ENCODE measurements at regions not wholly inside any gene's neighbourhood (a gene's known extent, or its start where the extent isn't known, plus 50 kb on each side); places are given as distances from the start of the nearest gene placed in this dataset.
A peak's percentile ranks its signal among the peaks of the same experiment; 100 is the strongest.

- no peaks in the 10 kb centered on the region for H3K36me3 ChIP-seq (ENCODE audit: control insufficient read depth in 2 of 4, insufficient read depth in 4 of 4, low read length in 3 of 4)
- no peak for FAIRE-seq
- no peak overlapping the region for H2AK5ac ChIP-seq (ENCODE audit: low read depth, low read length)
- no peak overlapping the region for H2BK20ac ChIP-seq (ENCODE audit: low read length)
- H2AFZ ChIP-seq (ENCODE audit: low read length), result no peak overlapping the region
- POLR2A ChIA-PET (ENCODE audit: partially characterized antibody), result no interaction called here
- H3K23me2 ChIP-seq (ENCODE audit: low read depth, low read length), result no peaks in the 10 kb centered on the region
- H3K79me2 ChIP-seq (ENCODE audit: control insufficient read depth in 1 of 2, insufficient read depth in 2 of 2, low read length in 2 of 2), result no peaks in the 10 kb centered on the region
- 84% methylated on average over 42 of the region's 42 CpGs; no CpG with 5 or more reads in 1 of the 2 experiments for WGBS, 2 experiments (ENCODE audit: extremely low coverage in 1 of 2, insufficient coverage in 1 of 2, insufficient read length in 1 of 2, insufficient replicate concordance in 2 of 2, low coverage in 1 of 2, low lambda C conversion rate in 2 of 2, missing lambda C conversion rate in 1 of 2)
- H3K4me1 ChIP-seq (replicated peaks in 1 of 4; ENCODE audit: control insufficient read depth in 3 of 4, insufficient read depth in 4 of 4, low read length in 3 of 4), result peaks cover 6 to 14% (median 12%) of the 10 kb centered on the region in 4 experiments; a peak in 6 of 7 replicates
- H2BK15ac ChIP-seq (ENCODE audit: low read length), result 0 out of 2 replicates have a peak overlapping the region, but pooled peaks have one; percentile 72
- no peak overlapping the region for H3K9ac ChIP-seq (replicated peaks in 1 of 4; ENCODE audit: extremely low read depth in 1 of 4, low read depth in 3 of 4, low read length in 3 of 4)
- no peaks in the 10 kb centered on the region for H3K9me3 ChIP-seq (ENCODE audit: insufficient read depth in 2 of 2, low read depth in 1 of 2, low read length in 1 of 2)
- H3K4me3 ChIP-seq (ENCODE audit: extremely low read depth in 1 of 4, insufficient read depth in 2 of 4, low read depth in 3 of 4, low read length in 4 of 4), result no peak overlapping the region
- H4K8ac ChIP-seq (ENCODE audit: extremely low read depth, insufficient read depth, low read length), result peak overlapping the region; percentile 48; the same call in 1 of the 2 replicates
- H4K5ac ChIP-seq (ENCODE audit: insufficient read length, low read depth, low read length), result no peak overlapping the region
- no peak overlapping the region for H3K18ac ChIP-seq (ENCODE audit: extremely low read depth, low read length)
- peak overlapping the region; percentile 50; the same call in 1 of the 2 replicates for H2BK12ac ChIP-seq (ENCODE audit: low read depth, low read length)
- peak in 1 of 2 experiments; percentile 47 for DNase-seq (ENCODE audit: low read depth in 1 of 2, low spot score in 2 of 2)
- no peak overlapping the region for H3K4ac ChIP-seq (replicated peaks; ENCODE audit: insufficient read length, low read depth, low read length)
- no peak overlapping the region for H3K27ac ChIP-seq (ENCODE audit: low read depth, low read length)
- no peak overlapping the region for H3K56ac ChIP-seq (replicated peaks; ENCODE audit: insufficient read length, low read depth, low read length)
- no peak overlapping the region for H2BK5ac ChIP-seq (ENCODE audit: low read depth, low read length)
- no peak overlapping the region for H2BK120ac ChIP-seq (replicated peaks; ENCODE audit: low read depth, low read length)
- CTCF ChIA-PET (ENCODE audit: partially characterized antibody), result interaction anchor here (0.6 to 2.5 kb wide), 3 partner anchors 28 to 265 kb away, joined by 3 to 7 read pairs (median 4); no protein-coding TSS in a partner anchor
- no peak overlapping the region for H3K14ac ChIP-seq (ENCODE audit: insufficient read length)
- no peaks in the 10 kb centered on the region for H4K20me1 ChIP-seq (replicated peaks in 1 of 2; ENCODE audit: control insufficient read depth in 1 of 2, insufficient read depth in 2 of 2, low read length in 2 of 2)
- H3K23ac ChIP-seq (ENCODE audit: insufficient read length), result no peak overlapping the region
- no peak overlapping the region for H4K91ac ChIP-seq (replicated peaks; ENCODE audit: insufficient read length, low read length)
- no peaks in the 10 kb centered on the region for H3K79me1 ChIP-seq (ENCODE audit: low read depth, low read length)
- 0 out of 4 replicates have a peak overlapping the region, but pooled peaks of 1 of the 2 experiments have one; percentile 6 for H3K4me2 ChIP-seq (ENCODE audit: insufficient read depth in 1 of 2, low read depth in 2 of 2, low read length in 2 of 2)
- H3K27me3 ChIP-seq (replicated peaks in 1 of 4; ENCODE audit: control insufficient read depth in 3 of 4, extremely low read depth in 1 of 4, insufficient read depth in 3 of 4, low read length in 3 of 4), result no peaks in the 10 kb centered on the region
- TF ChIP-seq RNF2 (IDR thresholded peaks at IDR 0.05; ENCODE audit: borderline replicate concordance, low read depth, low read length, missing control alignments, poor library complexity, severe bottlenecking), result no peak
- no peak for TF ChIP-seq HDAC6 (IDR thresholded peaks at IDR 0.05; ENCODE audit: low read depth, low read length)
- TF ChIP-seq MAFK (IDR thresholded peaks at IDR 0.05; ENCODE audit: low read depth, low read length), result no peak
- TF ChIP-seq JUND (IDR thresholded peaks at IDR 0.05; ENCODE audit: low read length), result no peak
- TF ChIP-seq RXRA (IDR thresholded peaks at IDR 0.05; ENCODE audit: insufficient read depth, low read depth, low read length), result no peak
- TF ChIP-seq SIX5 (IDR thresholded peaks at IDR 0.05; ENCODE audit: low read depth, low read length), result no peak
- no peak for TF ChIP-seq TCF12 (IDR thresholded peaks at IDR 0.05; ENCODE audit: low read depth, low read length)
- no peak for TF ChIP-seq SIRT6 (IDR thresholded peaks at IDR 0.05; ENCODE audit: low read length)
- no peak for TF ChIP-seq BACH1 (IDR thresholded peaks at IDR 0.05; ENCODE audit: low read length)
- no peak for TF ChIP-seq CTBP2 (IDR thresholded peaks at IDR 0.05; ENCODE audit: borderline replicate concordance, insufficient read depth, insufficient read length, low read length)
- no peak for TF ChIP-seq CBX5 (IDR thresholded peaks at IDR 0.05; ENCODE audit: low read depth, low read length)
- TF ChIP-seq ZNF274 (IDR thresholded peaks at IDR 0.05; ENCODE audit: borderline replicate concordance, extremely low read depth, low read length), result no peak
- TF ChIP-seq CHD2 (IDR thresholded peaks at IDR 0.05; ENCODE audit: low read length), result no peak
Observed at GRCh38 chr15:31223478-31224350, 102.9 kb upstream of the KLF13 start.
